Bronchial epithelial cell (primary cell): ENCODE measurements at regions not wholly inside any gene's neighbourhood (a gene's known extent, or its start where the extent isn't known, plus 50 kb on each side); places are given as distances from the start of the nearest gene placed in this dataset.

Source experiments
- DNase-seq: peaks from one replicate; pipeline ENCODE4 v3.0.0-alpha.2; 2010; ENCODE audit warnings: low read depth
- FAIRE-seq: peaks from 2 replicates; lab custom pipeline; 2011; peaks lifted over from hg19 to GRCh38; lab: Jason Lieb, UNC
- H3K27me3 ChIP-seq: 2 replicates; pipeline ENCODE4 v1.5.1; 2011; ENCODE audit warnings: low read length; ENCODE audit not compliant: control insufficient read depth, insufficient read depth
- H3K36me3 ChIP-seq: 2 replicates; pipeline ENCODE4 v1.5.1; 2011; ENCODE audit warnings: low read length; ENCODE audit not compliant: control insufficient read depth, insufficient read depth
- H3K4me3 ChIP-seq: 2 replicates; pipeline ENCODE4 v1.5.1; 2011; ENCODE audit warnings: mild to moderate bottlenecking, low read depth, low read length, control low read depth
- TF ChIP-seq, protein P1 (sequence below): IDR thresholded peaks from 2 replicates; pipeline ENCODE4 v1.5.1; 2011; ENCODE audit warnings: mild to moderate bottlenecking, moderate library complexity, low read length, control low read depth, inconsistent platforms; ENCODE audit not compliant: insufficient read depth, severe bottlenecking

DNA sequence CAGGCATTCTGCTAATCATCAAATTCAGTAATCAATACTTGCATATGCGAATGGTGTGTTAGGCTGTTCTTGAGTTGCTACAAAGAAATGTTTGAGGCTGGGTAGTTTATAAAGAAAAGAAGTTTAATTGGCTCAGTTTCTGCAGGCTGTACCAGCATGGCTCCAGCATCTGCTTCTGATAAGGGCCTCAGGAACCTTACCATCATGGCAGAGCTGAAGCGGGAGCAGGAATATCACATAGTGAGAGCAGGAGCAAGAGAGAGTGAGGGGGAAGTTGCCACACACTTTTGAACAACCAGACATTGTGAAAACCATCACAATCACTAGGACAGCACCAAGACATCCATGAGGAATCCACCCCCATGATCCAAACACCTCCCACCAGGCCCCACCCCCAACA lies 344.7 kb upstream of the FAM241A start:
- no peaks in the 10 kb centered on the region for H3K36me3 ChIP-seq
- H3K27me3 ChIP-seq, result no peaks in the 10 kb centered on the region
- FAIRE-seq (no peak), DNase-seq (no peak)
- no peak overlapping the region for H3K4me3 ChIP-seq
- TF ChIP-seq, protein P1, sequence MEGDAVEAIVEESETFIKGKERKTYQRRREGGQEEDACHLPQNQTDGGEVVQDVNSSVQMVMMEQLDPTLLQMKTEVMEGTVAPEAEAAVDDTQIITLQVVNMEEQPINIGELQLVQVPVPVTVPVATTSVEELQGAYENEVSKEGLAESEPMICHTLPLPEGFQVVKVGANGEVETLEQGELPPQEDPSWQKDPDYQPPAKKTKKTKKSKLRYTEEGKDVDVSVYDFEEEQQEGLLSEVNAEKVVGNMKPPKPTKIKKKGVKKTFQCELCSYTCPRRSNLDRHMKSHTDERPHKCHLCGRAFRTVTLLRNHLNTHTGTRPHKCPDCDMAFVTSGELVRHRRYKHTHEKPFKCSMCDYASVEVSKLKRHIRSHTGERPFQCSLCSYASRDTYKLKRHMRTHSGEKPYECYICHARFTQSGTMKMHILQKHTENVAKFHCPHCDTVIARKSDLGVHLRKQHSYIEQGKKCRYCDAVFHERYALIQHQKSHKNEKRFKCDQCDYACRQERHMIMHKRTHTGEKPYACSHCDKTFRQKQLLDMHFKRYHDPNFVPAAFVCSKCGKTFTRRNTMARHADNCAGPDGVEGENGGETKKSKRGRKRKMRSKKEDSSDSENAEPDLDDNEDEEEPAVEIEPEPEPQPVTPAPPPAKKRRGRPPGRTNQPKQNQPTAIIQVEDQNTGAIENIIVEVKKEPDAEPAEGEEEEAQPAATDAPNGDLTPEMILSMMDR, result no peak

DNA sequence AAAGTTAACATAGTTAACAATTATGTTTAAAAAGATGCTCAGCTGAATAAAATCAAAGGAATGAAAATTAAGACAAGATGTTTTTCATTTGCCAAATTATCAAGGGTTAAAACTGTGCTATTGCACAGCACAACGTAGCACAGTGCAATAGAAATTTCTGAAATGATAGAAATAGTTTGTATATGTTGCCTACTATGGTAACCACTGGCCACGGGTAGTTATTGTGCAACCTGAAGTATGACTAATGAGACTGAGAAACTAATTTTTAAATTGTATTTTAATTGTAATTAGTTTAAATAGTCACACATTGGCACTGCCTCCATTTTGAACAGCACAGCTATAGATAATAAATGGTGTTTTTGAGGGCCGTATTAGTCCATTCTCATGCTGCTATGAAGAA lies 343.1 kb upstream of the FAM241A start:
- FAIRE-seq, result no peak
- TF ChIP-seq, protein P1, result no peak

DNA sequence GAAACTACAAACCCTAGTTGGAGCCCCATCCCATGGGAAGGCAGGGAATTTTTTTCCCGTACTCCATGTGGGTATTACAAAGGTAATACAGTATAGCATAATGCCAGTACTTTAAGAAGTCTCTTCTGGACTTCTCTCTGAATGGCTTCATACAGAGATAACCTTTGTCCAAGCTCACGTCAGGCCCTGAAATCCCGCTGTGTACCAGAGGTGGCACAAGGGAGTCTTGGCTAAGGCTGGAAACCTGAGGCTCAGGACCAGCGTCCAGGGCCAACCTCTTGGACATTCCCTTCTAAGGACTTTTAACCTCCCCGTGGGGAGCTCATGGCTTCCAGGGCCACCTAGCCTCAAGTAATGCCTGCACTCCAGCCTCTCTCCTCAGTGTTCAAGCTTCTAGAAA lies 338.9 kb upstream of the FAM241A start:
- TF ChIP-seq, protein P1, result no peak
- Histone ChIP-seq H3K36me3 (no peaks in the 10 kb centered on the region), H3K27me3 (no peaks in the 10 kb centered on the region), H3K4me3 (no peak overlapping the region)
- FAIRE-seq, result peak; percentile 32
- DNase-seq, result no peak

More for the DNA sequence above, 343.1 kb upstream of the FAM241A start:
- Histone ChIP-seq H3K27me3 (no peaks in the 10 kb centered on the region), H3K4me3 (no peak overlapping the region), H3K36me3 (no peaks in the 10 kb centered on the region)
- peak; percentile 33 for DNase-seq

DNA sequence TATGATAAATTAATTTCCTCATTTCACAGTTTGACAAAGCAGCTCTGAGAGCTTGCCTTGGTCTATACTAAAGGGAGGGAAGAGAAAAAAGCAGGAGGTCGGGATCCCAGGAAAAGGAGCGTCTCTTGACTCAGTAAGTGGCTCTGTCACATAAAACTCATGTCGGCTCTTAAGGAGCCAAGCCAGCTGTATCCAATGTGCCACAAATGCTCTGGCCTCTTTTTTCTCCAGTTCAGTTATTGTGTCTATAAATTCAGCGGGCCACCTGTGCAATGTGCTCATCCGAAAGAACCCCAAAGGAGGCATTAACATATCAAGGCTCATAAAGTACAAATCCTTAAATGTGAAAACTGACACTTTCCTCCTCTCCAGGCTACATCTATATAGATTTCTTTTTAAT lies 337.7 kb upstream of the FAM241A start:
- Histone ChIP-seq H3K4me3 (no peak overlapping the region), H3K27me3 (no peaks in the 10 kb centered on the region), H3K36me3 (no peaks in the 10 kb centered on the region)
- DNase-seq (no peak), FAIRE-seq (no peak)
- TF ChIP-seq, protein P1, result no peak

DNA sequence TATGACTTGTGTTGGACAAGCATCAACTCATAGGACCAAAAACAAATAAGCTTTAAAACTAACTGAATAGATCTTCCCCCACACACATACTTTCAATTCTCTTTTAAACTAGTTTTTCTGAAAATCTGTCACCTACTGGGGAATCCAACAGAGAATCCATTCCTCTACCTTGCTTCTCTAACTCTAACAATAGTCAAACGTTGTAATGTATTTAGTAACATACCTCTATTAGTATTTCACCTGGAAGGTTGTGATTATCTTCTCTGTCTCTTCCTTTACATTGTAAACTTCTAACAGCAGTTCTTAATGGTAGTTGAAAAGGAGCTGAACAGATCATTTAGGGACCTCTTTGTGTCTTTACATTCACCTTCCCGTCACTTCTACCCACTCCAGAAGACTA lies 337.1 kb upstream of the FAM241A start:
- DNase-seq, result no peak
- no peak for FAIRE-seq
- Histone ChIP-seq H3K4me3 (no peak overlapping the region), H3K27me3 (no peaks in the 10 kb centered on the region), H3K36me3 (no peaks in the 10 kb centered on the region)
- TF ChIP-seq, protein P1, result no peak

DNA sequence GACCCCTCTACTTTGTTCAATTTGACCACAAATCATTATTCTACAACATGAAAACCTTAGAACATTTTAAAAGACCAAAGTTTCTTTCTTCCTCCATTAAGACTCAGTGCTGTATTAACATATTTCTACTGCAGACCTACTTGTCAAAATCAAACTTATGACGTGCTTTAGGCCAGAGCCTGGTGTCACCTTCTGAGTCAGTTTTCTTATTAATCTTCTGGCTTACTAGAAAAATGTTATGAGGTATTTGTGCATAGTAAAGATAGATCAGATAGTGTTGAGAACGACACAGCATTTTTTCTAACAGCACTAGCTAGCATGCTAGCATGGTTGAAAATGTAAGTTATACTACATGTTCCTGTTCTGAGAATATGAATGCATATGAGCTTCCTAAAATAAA lies 333.6 kb upstream of the FAM241A start:
- FAIRE-seq, result no peak
- TF ChIP-seq, protein P1, result no peak
- Histone ChIP-seq H3K27me3 (no peaks in the 10 kb centered on the region), H3K36me3 (no peaks in the 10 kb centered on the region), H3K4me3 (no peak overlapping the region)
- DNase-seq, result no peak
